22Rv1 (cell line): ENCODE measurements at regions not wholly inside any gene's neighbourhood (a gene's known extent, or its start where the extent isn't known, plus 50 kb on each side); places are given as distances from the start of the nearest gene placed in this dataset.

ENCODE experiments used
- CTCF ChIP-seq: fragments of 450-650 bp; IDR thresholded peaks from 2 replicates; pipeline ENCODE4 v1.5.1; 2017; ENCODE audit warnings: mild to moderate bottlenecking
- ZFX ChIP-seq: fragments of 450-650 bp; IDR thresholded peaks from 2 replicates; pipeline ENCODE4 v1.6.1; 2017; ENCODE audit warnings: antibody characterized with exemption, borderline replicate concordance

GRCh38 chr16:9395958-9396359, 304.5 kb downstream of the HAPSTR1 start:
- TF ChIP-seq CTCF (no peak), ZFX (no peak)
